GM19395 (cell line): ENCODE measurements at regions not wholly inside any gene's neighbourhood (a gene's known extent, or its start where the extent isn't known, plus 50 kb on each side); places are given as distances from the start of the nearest gene placed in this dataset.

Experiments
- ATAC-seq: cut with Tn5 transposase; IDR thresholded peaks from one replicate; pipeline ENCODE4 v1.9.1; 2021; ENCODE audit warnings: mild to moderate bottlenecking, moderate library complexity; ENCODE audit not compliant: unreplicated experiment

DNA sequence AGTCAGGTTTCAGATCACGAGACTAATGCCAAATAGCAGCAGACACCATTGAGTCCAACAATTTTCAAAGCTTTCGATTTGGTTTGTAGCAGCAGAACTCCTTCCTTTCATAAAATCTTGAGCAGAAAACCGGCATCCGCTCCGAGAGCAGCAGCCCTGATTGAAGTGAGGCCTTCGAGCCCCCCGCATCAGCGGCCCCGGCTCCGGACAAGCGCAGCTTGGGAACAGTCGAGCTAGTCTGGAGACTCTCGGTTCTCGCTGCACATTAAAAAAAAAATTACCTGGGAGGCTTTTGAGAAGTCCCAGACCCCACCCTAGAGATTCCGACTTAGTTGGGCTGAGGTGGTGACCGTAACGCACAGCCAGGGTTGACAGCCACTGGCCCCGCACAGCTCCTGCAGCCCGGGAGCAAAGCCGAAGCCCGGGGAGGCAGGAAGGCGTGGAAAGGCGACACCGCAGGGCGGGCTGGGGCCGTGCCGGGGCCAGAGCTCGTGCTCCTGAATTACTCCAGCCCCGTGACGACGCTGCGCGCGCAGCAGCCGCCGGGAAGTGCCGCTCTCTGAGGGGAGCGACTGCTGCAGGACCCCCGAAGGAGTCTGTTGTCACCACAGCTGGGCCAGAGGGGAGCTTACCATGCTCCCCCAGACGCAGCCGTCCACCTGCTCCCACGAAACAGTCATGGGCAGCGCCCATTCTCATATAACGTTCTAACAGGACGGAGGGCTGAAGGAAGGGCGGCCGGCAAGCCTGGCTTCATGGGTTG, 57.8 kb downstream of the SPATA19 start:
- no peak for ATAC-seq

DNA sequence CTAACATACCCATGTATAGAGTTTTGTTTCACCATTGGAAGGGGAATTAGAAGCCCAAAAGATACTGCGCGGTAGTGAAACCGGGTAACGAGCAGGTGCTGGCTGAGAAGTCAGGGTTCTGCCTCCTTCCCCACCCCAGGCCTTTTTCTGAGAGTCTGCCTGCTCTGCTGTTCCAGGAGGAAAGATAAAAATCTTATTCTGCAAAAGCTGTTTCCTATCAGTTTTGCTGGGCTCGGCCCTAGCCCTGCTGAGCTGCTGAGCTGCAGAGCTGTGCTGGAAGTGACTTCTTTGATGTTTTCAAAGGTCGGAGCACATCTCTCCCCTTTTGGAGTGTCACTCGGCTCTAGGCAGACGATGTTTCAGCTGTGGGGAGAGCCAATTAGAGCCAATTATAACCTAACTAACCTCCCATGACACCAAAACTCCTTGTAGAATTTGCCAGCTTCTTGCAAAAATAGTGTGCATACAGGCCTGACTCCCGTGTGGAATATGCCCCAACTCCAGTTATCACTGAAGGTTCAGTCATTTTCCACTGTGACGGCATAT, 59.4 kb downstream of the SPATA19 start:
- ATAC-seq = no peak

DNA sequence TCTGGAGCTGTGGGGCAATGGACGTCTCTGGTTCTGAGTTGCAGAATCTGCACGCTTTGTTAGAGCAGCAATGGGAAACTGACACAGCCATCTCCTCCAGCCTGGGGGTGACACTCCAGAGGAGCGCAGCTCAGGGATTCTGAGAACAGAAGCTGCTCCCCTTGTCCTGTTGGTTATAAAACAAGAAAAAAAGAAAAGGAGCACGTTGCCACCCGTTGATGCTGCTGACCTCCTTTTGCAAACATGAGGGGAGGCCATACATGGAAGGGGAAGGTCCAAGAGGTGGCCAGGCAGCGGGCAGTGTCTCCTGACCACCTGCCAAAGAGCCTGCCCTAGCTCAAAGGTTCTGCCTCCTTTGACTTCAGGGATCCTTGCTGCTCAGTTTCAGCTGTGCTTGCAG, 61.0 kb downstream of the SPATA19 start:
- no peak for ATAC-seq

DNA sequence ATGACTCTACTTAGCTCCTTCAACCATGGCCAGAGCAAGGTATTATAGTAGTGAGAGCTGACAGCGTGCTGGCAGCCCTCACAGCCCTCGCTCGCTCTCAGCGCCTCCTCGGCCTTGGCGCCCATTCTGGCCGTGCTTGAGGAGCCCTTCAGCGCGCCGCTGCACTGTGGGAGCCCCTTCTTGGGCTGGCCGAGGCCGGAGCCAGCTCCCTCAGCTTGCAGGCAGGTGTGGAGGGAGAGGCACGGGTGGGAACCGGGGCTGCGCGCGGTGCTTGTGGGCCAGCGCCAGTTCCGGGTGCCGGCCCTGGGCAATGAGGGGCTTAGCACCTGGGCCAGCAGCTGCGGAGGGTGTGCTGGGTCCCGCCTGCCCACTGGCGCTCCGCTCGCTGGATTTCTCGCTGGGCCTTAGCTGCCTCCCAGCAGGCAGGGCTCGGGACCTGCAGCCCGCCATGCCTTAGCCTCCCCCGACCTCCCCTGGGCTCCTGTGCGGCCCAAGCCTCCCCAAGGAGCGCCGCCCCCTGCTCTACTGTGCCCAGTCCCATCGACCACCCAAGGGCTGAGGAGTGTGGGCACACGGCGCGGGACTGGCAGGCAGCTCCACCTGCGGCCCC, 63.1 kb downstream of the SPATA19 start:
- no peak for ATAC-seq

- no peak for ATAC-seq
Observed at GRCh38 chr11:133778161-133778560, 67.2 kb downstream of the SPATA19 start.

- no peak for ATAC-seq
Observed at GRCh38 chr11:133776671-133777367, 68.5 kb downstream of the SPATA19 start.

DNA sequence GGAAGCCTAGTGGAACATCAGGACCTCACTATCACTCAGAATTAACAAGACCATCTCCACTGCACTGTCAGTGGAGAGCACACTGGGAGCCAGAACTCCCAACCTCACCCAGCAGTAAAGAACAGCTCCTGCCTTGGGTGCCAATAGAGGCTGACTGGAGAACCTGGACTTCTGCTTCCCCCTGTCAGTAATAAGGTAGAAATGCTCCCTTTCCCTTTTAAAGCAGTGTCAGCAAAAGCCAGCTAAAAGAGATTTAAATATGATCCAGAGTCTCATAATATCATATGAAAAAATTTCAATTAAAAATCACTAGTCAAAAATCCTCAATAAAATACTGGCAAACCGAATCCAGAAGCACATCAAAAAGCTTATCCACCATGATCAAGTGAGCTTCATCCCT, 82.8 kb downstream of the SPATA19 start:
- no peak for ATAC-seq

- ATAC-seq = no peak
Observed at GRCh38 chr11:133753150-133753549, 92.2 kb downstream of the SPATA19 start.

- ATAC-seq = no peak
Observed at GRCh38 chr11:133749841-133750240, 95.5 kb downstream of the SPATA19 start.

- ATAC-seq = no peak
Observed at GRCh38 chr11:133747409-133747808, 97.9 kb downstream of the SPATA19 start.

DNA sequence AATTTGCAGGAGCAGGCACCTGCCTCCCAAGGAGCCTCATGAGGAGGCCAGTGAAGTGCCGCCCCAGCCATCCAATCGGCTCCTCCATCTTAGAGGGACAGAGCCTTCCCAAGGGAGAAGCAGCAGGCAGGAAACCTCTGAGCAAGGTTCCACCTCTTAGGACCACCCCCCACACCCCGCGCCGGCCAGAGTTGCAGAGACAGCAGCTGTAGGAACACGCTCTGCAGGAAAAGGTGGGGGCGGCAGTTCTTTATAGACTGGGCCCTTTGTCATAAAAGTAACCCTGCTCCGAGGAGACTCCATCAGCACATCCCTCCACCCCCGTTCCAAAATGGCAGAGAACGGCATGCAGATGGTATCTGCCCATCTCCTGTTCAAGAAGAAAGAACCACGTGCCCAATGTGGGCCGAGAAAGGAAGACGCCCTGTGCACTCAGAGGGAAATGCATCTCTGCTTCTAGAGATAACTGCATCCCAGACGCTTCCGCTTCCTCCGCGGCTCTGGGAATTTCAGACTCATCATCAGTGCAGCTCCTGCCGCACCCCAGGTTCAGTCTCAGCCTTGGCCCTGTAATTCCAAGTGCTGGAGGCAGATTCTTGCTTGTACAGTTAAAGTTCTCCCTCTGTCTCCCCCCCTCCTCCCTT, 98.5 kb downstream of the SPATA19 start:
- no peak for ATAC-seq

DNA sequence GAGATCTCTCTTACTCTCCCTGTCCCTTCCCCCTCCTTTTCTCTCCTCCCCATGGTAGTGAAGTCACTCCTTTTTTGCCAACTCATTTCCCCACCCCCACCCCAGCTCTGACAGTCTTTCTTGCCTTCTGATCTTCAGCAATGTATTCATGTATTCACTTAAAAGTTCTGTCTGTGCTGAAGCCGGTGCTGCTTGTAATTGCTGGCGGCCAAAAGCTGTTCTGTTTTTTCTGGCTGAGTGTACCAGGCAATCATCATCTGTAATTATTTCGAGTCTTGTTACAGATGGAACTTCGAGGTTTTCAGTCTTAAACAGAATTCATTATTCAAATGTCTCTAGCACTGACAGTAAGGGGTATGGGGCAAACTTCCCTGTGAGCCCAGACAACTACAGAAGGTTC, 99.5 kb downstream of the SPATA19 start:
- no peak for ATAC-seq

DNA sequence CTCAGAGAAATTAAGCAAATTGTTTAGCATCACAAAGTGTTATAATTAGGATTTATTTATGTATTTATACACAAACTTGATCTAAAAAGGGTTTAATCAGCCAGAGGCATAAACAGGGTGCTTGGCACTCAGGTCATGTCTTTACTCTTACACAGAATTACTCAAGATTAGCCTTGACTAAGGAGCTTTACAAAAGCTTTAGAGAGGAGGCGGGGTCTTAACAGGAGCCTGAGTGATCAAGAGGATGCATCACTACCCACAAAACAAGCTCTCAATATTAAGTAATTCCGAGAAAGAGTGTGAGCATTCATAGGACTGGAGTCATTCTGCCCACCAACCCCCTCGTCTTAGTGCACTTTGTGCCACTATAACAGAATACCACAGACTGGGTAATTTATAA, 103.0 kb downstream of the SPATA19 start:
- ATAC-seq = no peak

DNA sequence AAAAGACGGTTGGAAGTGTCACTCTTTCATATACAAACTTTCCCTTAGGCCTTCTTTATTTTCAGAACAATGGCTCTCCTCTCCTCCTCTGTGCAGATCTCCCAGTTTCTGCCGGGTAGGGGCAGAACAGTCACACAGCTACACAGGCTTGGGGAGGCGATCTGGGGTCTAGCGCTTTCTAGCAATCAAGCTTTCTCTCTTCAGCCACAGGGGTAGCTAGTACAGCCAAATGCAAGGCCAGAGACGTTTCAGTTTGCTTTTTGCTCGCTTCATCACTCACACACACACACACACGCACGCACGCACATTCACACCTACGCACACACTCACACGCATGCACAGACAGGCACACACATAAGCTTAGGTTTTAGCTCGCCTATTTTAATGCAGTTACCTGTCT, 104.3 kb downstream of the SPATA19 start:
- ATAC-seq = no peak

DNA sequence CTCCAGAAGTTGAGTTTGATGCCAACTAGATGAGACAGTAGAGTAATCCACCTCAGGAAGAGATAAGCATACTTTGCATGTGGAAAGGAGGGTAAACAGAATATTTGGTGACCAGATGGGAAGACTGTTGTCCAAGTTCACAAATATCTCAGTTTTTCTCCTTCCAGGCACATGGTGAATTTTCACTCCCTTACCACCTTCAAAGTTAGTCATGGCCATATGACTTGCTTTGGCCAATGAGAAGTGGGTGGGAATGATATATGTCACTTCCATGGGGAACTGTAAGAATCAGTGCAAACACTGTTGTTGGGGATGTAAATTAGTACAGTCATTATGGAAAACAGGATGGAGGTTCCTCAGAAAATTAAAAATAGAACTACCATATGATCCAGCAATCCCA, 105.8 kb downstream of the SPATA19 start:
- no peak for ATAC-seq

GRCh38 chr11:133738624-133739023, 106.7 kb downstream of the SPATA19 start:
- ATAC-seq = no peak

- no peak for ATAC-seq
Observed at GRCh38 chr11:133733631-133734030, 111.7 kb downstream of the SPATA19 start.

DNA sequence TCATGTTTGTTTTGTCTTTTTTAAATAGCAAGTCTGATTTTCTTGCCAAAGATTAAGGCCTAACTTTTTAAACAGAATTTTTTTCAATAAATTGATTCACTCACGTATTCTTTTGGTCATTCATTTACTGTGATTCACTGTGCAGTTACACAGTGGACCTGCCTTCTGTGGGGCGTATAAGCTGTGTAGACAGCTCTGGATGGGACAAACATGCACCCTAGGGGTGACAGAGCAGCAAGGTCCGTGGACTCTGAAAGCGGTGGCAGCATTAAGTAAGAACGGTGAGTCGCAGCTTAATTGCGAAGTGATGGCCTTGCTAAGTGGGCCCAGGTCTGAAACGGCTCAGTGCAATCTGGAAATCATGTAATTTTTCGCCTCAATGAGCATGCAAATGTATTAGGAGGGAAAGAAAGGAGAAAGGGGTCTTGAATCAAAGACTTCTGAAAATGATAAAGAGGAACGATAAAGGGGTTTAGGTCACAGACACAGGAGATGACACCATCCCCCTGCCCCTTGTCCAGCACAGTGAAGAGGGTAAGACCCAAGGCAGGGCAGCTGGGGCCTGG, 113.1 kb downstream of the SPATA19 start:
- ATAC-seq = no peak

DNA sequence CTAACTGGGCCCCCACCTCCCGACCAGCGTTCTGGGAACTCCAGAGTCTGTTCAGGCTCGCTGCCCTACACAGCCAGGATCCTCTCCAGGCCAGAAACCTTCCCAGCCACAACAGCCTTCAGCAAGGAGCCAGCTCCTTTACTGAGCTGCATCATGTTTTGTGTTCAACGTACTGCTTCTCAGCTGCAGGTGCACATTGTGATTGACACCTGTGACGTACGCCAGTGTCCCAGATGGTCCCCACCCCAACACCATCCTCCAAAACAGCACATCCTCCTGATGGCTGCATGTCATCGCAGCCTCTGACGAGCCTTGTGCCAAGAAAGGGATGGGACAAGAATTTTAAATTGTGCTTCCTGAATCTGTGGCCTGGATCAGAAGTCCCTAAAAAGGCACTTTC, 117.5 kb downstream of the SPATA19 start:
- no peak for ATAC-seq

DNA sequence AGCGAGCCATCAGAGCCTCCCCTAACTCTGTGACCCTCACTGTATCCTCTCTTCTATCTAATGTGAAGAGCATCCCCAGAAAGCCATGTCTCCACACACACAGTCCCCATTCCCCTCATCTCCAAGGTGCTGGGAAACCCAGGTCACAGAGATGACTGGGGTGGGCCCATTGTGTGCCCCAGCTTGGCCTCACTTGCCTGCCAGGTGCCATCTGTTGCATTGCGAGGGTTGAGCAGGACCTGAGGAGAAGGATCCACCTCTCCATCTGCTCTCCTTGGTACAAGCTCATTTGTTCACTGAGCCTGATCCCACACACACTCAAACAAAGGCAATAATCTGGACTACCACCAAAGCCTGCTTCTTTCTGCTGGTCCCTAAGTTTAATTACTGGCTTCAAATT, 118.8 kb downstream of the SPATA19 start:
- ATAC-seq = no peak

GRCh38 chr11:133724116-133724515, 121.2 kb downstream of the SPATA19 start:
- ATAC-seq = no peak
